ENCODE measurements at regions not wholly inside any gene's neighbourhood (a gene's known extent, or its start where the extent isn't known, plus 50 kb on each side); places are given as distances from the start of the nearest gene placed in this dataset.

DNA sequence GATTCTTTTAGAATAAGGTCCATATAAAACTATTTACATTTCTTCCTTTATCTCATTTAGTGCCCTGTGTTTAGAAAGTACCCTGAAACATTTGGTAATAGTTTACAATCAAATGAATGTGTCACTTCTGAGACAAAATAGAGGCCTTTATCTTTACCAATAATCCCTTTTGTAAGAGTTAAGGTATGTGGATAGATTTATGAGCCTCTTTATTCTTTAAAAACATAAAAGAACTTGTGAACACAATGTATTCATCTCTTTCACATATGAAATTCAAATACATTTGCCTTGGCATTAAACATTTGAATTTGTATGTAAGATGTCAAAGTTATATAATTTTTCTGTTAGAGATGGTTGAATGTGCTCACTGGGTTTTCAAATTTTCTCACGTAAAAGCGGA, 180.5 kb upstream of the CWC22 start:
- DNase-seq = no peak

DNA sequence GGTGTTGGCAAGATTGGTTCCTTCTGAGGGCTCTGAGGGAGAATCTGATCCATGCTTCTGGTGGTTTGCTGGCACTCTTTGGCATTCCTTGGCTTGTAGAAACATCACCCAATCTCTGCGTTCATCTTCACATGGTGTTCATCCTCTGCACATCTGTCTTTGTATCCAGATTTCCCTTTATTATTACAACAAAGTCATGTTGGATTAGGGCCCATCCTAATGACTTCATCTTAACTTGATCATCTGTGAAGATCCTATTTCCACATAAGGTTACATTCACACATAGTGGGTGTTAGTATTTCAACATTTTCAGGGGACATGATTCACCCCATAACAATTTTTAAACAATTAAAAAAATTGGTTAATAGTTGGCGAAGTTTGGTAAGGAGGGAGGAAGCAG, 177.4 kb upstream of the CWC22 start:
- no peak for DNase-seq

DNA sequence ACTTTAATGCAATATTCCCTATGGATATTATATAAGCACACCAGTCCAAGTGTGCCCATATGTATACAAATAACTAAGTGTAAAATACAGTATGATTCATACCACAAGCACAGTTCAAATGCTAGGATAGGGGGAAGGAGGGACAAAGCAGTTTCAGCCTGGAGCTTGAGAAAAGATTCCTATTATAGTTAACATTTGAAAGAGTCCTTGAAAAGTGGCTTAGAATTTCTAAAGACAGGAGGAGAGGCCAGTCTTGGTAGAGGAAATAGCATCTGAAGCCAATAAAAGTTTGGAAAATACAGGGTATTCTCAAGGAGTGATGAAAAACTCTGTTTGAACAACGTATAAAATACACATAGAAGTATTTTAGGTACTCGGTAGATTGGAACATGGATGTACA, 173.4 kb upstream of the CWC22 start:
- no peak for DNase-seq

DNA sequence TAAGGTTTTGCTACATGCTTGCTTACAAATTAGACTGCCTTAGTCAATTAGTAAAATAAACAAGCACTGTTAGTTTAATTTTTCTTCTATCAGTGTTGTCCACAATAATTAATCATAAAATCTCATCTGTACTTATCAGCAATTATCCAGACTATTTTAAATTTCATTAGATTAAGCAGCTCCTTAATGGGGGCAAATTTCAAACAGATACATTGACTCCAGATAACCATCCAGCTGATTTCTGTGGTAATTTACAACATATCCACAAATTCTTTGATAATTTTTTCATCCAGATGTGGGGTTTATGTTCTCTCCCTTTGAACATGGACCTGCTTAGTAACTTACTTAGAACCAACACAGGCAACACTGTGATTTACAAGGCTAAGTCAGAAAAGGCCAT, 170.4 kb upstream of the CWC22 start:
- DNase-seq = no peak

DNA sequence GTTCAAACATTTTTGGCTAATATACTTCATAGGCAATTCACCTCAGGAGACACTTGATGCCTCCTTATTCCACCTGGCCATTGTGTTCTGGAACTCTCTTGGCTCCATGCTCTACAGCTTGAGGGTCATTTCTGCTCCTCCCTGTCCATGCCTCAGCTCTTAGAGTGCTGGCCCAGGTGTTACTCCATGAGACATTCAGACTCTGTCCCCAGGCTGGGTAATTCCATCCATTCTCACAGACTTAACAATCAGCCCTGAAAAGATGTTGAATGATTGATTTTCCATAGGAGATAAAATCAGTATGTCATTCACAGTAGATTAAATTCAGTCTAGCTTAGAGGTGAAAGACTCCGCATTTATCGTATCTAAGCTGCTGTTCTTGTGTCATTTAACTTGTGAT, 168.6 kb upstream of the CWC22 start:
- DNase-seq = no peak

DNA sequence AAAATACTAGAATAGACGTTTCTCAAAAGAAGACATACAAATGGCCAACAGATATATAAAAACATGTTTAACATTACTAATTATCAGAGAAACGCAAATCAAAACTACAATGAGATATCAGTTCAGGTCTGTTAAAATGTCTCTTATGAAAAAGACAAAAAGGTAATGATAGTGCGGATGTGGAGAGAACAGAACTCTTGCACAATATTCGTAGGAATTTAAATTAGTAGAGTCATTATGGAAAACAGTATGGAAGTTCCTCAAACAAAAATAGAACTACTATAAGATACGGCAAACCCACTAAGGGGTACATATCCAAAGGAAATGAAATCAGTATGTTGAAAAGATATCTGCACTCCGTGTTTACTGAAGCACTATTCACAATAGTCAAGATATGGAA, 167.5 kb upstream of the CWC22 start:
- no peak for DNase-seq

DNA sequence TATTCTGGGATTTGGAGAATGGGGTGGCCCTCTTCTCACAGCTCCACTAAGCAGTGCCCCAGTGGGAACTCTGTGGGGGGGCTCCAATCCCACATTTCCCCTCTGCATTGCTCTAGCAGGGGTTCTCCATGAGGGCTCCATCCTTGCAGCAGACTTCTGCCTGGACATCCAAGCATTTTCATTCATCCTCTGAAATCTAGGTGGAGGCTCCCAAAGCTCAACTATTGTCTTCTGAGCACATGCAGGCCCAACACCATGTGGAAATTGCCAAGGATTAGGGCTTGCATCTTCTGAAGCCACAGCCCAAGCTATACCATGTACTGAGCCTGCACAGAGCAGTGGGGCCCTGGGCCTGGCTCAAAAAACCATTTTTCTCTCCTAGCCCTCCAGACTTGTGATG, 162.4 kb upstream of the CWC22 start:
- DNase-seq = no peak

DNA sequence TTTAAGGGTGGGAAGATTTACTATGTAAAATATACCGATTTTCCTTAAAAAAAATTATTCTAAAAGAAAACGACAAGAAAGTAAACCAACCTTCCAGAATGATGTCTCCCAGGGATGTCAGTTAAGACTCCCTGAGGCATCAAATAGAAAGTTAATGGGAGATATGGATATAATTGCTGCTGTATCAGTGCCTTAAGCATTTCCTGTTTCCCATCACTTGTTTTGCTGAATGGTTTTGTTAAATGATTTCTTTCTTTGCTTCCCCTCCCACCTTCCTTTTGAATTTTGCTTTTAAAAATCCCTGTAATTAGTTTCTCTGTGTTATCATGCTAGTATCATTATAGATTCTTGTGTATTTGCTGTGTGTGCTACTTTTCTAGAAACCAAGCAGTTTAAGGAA, 154.3 kb upstream of the CWC22 start:
- no peak for DNase-seq

DNA sequence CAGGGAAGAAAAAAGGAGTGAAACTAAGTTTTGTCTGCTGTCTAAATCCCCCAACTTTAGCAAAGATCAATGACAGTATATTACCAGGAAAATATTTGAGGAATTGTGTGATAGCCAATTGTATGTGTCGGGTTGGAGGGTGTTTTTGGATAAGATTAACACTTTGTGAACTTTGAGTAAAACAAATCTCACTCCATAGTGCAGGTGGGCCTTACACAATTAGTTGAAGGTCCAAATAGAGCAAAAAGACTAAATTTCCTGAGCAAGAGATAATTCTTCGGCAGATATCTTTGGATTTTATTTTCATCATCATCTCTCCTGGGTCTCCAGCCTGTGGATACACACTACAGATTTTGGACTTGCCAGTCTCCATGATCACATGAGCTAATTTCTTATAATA, 152.8 kb upstream of the CWC22 start:
- no peak for DNase-seq

DNA sequence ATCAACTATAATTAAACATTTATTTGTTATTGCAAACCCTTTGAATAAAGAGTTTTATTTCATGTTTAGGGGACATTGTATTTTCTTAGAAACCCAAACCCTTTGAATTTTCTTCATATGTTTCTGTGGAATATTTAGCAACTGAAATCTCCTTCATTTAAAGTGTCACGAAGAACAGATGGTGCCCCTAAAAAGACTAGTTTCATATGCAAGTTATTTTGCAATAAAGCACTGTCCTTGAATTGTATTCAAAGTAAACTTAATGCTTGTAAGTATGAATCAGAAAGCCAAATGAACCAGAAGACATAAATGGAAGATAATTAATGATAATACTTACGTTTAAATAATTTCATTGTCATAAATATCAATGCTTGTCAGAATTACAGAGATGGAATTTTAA, 151.9 kb upstream of the CWC22 start:
- no peak for DNase-seq

DNA sequence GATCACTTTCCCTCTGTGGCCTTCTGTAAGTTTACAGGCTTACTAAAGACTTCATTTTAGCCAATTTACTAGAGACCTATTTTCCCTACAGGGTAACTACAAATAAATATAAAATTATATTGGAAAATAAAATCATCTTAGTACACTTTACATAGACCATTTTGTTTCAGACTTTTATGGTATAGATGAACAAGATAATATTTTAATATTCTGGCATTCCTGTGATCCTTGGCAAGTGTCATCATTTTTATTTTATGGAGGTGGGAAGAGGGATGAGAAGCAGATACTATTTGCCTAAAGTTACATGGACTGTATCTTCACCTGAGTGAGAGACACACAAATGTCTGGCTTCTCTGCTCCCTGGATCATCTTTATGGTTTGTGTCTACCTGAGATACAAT, 149.6 kb upstream of the CWC22 start:
- no peak for DNase-seq

DNA sequence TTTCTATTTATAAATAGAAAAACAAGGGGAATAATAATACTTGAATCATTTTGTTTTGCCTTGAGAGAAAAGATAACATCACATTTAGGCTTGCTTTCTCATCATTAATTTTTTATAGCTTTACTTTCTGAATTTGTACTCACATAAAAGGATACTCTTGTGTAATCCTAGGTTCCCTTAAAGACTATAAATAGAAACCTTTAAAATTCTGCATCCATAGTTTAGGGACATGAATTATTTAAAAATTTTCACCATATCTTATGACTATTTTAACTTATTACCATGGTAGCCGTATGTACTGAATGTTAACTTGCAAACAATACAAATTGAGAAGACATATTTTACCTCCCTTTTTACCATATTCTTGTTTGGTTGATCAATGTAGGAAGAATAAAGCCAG, 143.5 kb upstream of the CWC22 start:
- DNase-seq = no peak

DNA sequence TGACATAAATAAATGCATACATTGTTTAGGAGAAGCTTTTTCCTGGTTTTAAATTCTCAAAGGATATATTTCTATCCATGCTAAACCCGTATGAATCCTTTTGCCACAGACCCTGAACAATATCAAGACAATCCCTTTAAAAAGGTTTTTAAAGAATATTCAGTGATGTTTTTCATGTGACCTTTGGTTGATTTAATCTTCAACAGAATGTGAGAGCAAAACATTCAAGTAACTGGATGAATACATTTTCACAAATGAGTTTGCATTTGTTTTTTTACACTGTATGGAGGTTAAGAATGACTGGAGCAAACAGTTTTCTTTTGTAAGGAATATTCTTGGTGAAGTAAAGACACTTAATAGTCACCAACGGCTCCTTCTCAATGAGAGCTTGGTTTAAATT, 139.4 kb upstream of the CWC22 start:
- DNase-seq = no peak

DNA sequence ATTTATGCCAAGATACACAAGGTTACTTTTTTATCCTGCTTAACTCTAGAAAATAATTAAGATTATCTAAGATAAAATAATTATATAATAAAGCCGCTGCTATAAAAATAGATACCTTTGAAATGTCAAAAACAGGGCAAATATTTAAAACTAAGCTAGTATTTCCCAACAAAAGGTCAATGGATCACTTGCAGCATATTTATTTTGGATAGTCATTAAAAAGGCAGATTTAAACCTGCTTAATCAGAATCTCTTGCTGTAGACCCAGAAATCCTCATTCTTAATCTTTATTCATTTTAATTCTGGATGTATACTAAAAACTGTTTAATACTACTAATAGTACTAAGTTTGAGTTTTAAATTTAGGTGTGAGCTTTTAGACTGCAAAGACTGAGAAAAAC, 139.0 kb upstream of the CWC22 start:
- no peak for DNase-seq

DNA sequence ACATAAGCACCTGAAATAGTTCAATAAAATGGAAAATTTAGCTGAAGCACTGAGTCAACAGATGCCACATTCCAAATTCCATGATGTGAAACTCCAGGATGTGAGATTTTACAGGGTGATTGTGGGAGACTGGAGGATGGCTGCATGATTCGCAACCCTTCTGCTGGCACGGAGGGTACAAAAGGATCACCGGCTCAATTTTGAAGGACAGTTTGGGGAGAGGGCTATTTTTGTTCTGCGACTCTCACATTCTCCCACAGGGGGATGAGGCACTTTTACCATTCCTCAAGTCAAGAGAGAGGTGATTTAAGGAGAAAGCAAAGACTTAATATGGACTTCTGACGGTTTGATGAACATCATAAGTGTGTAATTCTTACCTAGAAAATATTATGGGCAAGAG, 138.1 kb upstream of the CWC22 start:
- no peak for DNase-seq

DNA sequence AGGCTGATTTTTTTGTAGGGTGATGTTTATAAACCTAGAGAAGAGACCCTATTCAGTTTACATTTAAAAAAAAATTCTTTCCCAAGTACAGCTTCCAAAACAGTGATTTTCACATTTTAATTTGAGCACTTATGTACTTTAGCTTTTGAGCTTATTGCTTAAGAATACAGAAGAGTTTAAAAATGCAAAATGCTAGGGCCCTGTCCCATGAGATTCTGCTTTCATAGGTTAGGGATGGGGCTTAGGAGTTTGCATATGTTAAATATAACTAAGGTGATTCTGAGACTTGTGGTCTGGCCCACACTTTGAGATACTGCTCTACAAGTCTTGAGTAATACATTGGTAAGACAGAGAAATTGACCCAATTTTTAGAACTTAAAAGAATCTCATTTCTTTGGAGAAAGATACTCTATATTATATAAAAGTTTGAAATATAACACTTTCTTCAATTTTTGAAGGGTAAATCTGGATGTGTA, 137.3 kb upstream of the CWC22 start:
- no peak for DNase-seq

DNA sequence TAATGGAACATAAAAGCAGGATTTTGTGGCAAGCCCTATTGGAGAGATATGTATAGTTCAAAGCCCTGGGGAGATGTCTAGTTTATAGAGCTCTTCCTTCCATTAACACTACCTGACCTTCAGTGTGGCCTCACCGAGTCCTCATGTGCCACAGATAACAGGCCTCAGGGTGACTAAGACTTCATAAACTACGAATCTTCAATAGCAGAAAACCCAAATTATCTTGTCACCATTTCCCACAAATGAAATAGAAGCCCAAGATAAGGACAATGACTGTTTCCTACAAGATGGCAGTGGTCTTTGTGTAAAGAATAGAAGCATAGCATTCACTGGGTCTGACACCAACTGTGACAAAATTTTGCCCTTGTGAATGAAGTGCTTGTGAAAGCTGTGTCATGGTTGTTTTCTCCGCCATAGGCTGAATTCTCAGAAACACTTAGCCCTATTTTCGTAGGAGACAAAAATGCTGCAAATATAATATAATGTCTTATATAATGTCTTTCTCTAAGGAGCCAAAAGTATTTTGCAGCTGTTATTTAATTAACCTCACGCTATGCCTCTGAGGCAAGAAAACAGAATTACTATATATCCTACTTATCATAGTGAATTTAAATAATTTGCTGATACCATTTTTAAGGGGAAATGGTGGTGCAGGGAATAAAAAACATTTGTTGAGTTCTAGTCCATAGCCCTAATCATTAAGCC, 136.7 kb upstream of the CWC22 start:
- DNase-seq = no peak

DNA sequence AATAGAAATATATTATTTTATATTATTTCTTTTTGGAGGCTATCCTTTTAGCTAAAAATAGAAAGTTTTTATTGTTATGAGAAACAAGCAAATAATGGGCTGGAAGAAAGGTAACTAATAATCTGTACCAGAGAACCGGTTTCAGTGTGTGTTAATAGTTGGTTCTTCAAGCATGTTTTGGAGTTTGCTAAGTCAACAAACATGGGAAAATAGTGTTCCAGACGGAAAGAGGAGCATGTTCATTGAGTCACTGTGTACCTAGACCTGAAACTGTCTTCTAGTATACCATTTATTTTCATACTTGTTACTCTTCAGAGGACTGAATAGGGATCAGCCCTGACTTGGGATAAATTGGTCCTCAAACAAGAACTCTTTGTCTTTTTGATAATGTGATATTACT, 134.5 kb upstream of the CWC22 start:
- DNase-seq = no peak

DNA sequence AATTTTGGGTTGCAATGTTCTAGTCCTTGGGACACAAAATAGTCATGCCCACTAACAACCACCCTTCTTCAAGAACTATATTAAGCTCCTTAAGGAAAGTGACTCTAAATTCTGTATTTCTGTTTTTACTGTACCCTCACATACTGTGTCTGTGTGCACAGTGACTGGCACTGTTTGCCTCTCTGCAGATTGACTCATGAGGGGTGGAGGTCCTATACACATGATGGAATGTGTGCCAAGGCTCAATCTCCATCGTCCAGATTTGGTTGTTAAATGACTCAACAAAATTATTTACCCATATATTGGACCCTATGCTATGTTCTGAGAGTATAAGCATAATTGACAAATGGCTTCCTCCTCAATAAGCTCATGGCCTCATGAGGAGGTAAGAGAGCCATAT, 126.6 kb upstream of the CWC22 start:
- DNase-seq = no peak

DNA sequence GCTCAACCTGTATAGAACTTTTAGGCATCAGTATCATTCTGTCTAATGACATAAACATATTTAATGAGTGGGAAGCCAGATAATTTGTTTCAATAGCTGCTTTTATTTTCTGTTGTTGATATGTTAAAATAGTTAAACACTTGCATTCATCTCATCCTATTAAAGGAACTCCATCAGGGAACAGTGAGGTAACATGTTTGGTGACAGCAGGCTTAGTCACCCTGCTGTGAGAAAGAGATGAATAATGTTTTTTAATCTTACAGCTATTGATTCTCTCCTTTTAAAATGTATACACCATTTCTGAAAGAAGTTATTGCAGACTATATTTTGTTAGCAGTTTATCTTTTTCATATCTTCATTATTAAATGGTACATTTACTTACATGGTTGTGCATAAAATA, 123.3 kb upstream of the CWC22 start:
- DNase-seq = no peak

DNA sequence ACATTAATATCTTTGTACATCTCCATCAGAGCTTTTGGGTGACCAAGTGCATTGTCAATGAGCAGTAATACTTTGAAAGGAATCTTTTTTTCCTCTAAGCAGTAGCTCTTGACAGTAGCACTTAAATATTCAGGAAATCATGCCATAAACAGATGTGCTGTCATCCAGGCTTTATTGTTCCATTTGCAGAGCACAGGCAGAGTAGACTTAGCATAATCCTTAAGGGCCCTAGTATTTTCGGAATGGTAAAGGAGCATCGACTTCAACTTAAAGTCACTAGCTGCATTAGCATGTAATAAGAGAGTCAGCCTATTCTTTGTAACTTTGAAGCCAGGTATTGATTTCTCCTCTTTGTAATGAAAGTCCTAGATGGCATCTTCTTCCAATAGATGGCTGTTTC, 121.8 kb upstream of the CWC22 start:
- DNase-seq = no peak

DNA sequence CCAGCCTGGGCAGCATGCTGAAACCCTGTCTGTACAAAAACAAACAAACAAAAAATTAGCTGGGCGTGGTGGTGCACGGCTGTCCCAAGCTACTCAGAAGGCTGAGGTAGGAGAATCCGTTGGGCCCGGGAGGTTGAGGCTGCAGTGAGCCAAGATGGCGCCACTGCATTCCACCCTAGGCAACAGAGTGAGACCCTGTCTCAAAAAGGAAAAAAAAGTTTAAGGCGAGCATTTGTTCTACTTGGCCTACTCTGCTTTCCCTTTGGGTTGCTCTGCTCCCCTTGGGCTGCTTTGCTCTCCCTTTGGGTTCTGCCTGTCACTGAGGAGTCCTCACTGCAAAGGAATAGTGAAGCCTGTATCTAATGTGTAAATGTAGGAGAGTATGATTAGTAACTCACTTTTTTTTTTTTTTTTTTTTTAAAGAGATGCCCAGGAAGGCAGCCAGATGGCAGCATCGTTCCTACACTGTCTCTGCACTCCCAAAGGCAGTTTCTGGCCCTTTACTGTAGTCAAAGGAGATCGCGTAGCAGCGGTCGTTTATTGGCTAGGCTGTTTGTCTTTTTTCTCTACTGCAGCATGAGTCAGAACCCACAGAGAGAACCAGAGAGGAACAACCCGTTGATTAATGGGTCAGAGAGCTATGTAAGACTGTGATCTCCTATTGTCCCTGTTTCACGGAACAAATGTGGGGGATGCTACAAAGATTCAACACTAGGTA, 118.3 kb upstream of the CWC22 start:
- DNase-seq = peak; percentile 26

DNA sequence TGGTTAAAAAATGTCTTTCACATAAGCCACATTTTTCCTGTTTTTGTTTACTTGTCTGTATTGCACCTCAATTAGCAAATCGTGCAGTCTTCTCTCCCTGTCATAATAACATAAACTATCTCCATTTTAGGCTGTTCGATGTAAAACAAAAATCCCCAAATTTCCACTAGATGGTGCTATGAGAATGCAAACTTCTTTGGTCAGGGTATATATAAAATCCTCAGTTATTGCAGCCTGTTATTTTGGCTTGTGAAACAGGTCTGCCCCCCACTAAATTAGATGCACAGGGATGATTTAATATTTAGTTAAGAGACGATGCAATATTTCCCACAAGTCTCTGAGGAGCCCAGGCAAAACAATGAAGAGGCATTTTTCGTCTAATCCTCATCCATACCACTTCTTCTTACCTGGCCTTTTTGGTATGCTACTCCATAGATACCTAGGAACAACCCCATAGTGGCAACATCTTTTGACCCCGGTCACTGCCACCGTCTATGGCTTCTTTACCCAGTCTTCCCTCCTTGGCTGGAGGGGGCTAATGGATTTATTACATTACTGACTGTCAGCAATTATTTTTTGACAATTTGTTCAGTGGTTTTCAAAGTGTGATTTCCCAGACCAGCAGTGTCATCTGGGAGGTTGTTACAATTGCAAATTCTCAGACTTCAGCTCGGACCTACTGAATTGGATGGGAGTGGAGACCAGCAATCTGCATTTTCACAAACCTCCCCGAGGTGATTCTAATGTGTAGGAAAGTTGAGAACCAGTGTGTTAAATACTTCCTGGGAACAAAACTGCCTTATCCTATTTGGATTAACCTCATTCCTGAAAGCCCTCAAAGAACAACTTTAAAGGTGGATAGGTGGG, 117.4 kb upstream of the CWC22 start:
- DNase-seq = no peak

DNA sequence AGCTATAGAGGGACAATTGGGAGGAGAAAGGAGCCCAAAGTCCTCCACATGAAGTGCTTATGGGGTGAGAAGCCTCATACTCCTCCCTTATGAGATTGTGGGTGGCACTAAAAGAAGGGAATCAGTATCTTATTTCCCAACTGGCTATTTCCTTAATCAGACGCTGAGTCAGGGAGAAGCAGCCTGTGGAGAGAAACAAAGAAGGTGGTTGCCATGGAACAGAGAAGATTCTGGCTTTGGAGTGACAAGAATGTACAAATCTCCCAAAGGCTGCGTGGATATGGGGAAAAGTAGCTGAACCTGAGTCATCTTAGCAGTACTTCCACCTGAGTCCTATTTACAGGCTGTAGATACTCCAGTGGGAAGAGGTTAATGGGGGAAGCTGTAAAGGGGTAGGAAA, 115.8 kb upstream of the CWC22 start:
- no peak for DNase-seq
